RWPE2 (cell line): ENCODE measurements at regions not wholly inside any gene's neighbourhood (a gene's known extent, or its start where the extent isn't known, plus 50 kb on each side); places are given as distances from the start of the nearest gene placed in this dataset.

ENCODE experiments used
- ATAC-seq: fragments of 200-7000 bp; cut with Tn5 transposase; 3 replicates; pipeline ENCODE4 v1.9.1; 2021; ENCODE audit warnings: low read depth
- DNase-seq: peaks from one replicate; pipeline ENCODE4 v3.0.0-alpha.2; 2020; ENCODE audit warnings: low spot score
- H3K27ac ChIP-seq: fragments of 450-650 bp; 2 replicates; pipeline ENCODE4 v1.5.1; 2017; ENCODE audit warnings: mild to moderate bottlenecking; ENCODE audit not compliant: poor library complexity, severe bottlenecking
- H3K27me3 ChIP-seq: fragments of 250-450 bp; sonication (Bioruptor Pico); 2 replicates; pipeline ENCODE4 v1.5.1; 2021; ENCODE audit warnings: mild to moderate bottlenecking, moderate library complexity; ENCODE audit not compliant: insufficient read depth, poor library complexity, severe bottlenecking
- H3K36me3 ChIP-seq: fragments of 250-450 bp; sonication (Bioruptor Pico); 2 replicates; pipeline ENCODE4 v1.5.1; 2020; ENCODE audit warnings: low read depth, mild to moderate bottlenecking, moderate library complexity
- H3K4me1 ChIP-seq: fragments of 250-450 bp; sonication (Bioruptor Pico); 2 replicates; pipeline ENCODE4 v1.5.1; 2021; ENCODE audit warnings: mild to moderate bottlenecking, moderate library complexity; ENCODE audit not compliant: insufficient read depth, poor library complexity, severe bottlenecking
- H3K4me3 ChIP-seq: fragments of 250-450 bp; sonication (Bioruptor Pico); 2 replicates; pipeline ENCODE4 v1.5.1; 2021; ENCODE audit warnings: mild to moderate bottlenecking, moderate library complexity; ENCODE audit not compliant: severe bottlenecking
- H3K9me3 ChIP-seq: fragments of 250-450 bp; sonication (Bioruptor Pico); 2 replicates; pipeline ENCODE4 v1.5.1; 2021; ENCODE audit warnings: mild to moderate bottlenecking, moderate library complexity; ENCODE audit not compliant: severe bottlenecking
- CTCF ChIP-seq: fragments of 450-650 bp; IDR thresholded peaks from one replicate; pipeline ENCODE4 v1.5.1; 2017; ENCODE audit warnings: mild to moderate bottlenecking, moderate library complexity; ENCODE audit not compliant: poor library complexity, severe bottlenecking

- Histone ChIP-seq H3K9me3 (no peaks in the 10 kb centered on the region), H3K4me1 (no peaks in the 10 kb centered on the region), H3K27ac (no peak overlapping the region), H3K4me3 (no peak overlapping the region), H3K36me3 (no peaks in the 10 kb centered on the region), H3K27me3 (peaks cover 2% of the 10 kb centered on the region)
- TF ChIP-seq CTCF: no peak
- DNase-seq: no peak
- ATAC-seq: no peak
Observed at GRCh38 chr3:86645756-86646155, 345.2 kb downstream of the VGLL3 start.

GRCh38 chr3:86634361-86634760 is 356.6 kb downstream of the VGLL3 start:
- TF ChIP-seq CTCF: no peak
- Histone ChIP-seq H3K36me3 (no peaks in the 10 kb centered on the region), H3K4me1 (no peaks in the 10 kb centered on the region), H3K27me3 (no peaks in the 10 kb centered on the region), H3K9me3 (no peaks in the 10 kb centered on the region), H3K4me3 (no peak overlapping the region), H3K27ac (no peak overlapping the region)
- DNase-seq (no peak), ATAC-seq (no peak)

- no peaks in the 10 kb centered on the region for H3K9me3 ChIP-seq
- H3K4me3 ChIP-seq: no peak overlapping the region
- no peaks in the 10 kb centered on the region for H3K27me3 ChIP-seq
- TF ChIP-seq CTCF: no peak
- ATAC-seq: no peak
- DNase-seq: no peak
- no peaks in the 10 kb centered on the region for H3K36me3 ChIP-seq
- H3K4me1 ChIP-seq: no peaks in the 10 kb centered on the region
- H3K27ac ChIP-seq: no peak overlapping the region
Observed at GRCh38 chr3:86629511-86629910, 361.4 kb downstream of the VGLL3 start.

GRCh38 chr3:86624192-86624591 is 366.8 kb downstream of the VGLL3 start:
- TF ChIP-seq CTCF: no peak
- Histone ChIP-seq H3K27ac (no peak overlapping the region), H3K27me3 (no peaks in the 10 kb centered on the region), H3K4me3 (no peak overlapping the region), H3K9me3 (no peaks in the 10 kb centered on the region), H3K36me3 (no peaks in the 10 kb centered on the region), H3K4me1 (no peaks in the 10 kb centered on the region)
- ATAC-seq: no peak
- DNase-seq: no peak

GRCh38 chr3:86618706-86619105 is 372.2 kb downstream of the VGLL3 start:
- Histone ChIP-seq H3K27me3 (no peaks in the 10 kb centered on the region), H3K4me1 (no peaks in the 10 kb centered on the region), H3K27ac (no peak overlapping the region), H3K4me3 (no peak overlapping the region), H3K9me3 (no peaks in the 10 kb centered on the region), H3K36me3 (no peaks in the 10 kb centered on the region)
- TF ChIP-seq CTCF: no peak
- ATAC-seq: no peak
- DNase-seq: no peak
